ENCODE measurements at regions not wholly inside any gene's neighbourhood (a gene's known extent, or its start where the extent isn't known, plus 50 kb on each side); places are given as distances from the start of the nearest gene placed in this dataset.

- Histone ChIP-seq H3K4me1 (ENCODE audit: control insufficient read depth, insufficient read depth, low read length) (no peaks in the 10 kb centered on the region), H2AFZ (replicated peaks; ENCODE audit: low read length, poor library complexity) (no peak overlapping the region), H3K14ac (replicated peaks; ENCODE audit: low read depth, low read length) (no peak overlapping the region), H3K18ac (ENCODE audit: low read depth, low read length) (no peak overlapping the region), H3K56ac (ENCODE audit: extremely low read depth, insufficient read depth, low read length) (no peak overlapping the region), H4K8ac (ENCODE audit: low read depth in 2 of 2, low read length in 2 of 2) (no peak overlapping the region), H4K5ac (ENCODE audit: low read depth, low read length) (no peak overlapping the region), H2AK5ac (ENCODE audit: low read depth, low read length) (no peak overlapping the region), H3K4ac (ENCODE audit: low read depth, low read length) (no peak overlapping the region), H3K27ac (ENCODE audit: insufficient read depth, low read length) (no peak overlapping the region), H2AK9ac (replicated peaks; ENCODE audit: low read depth, low read length, poor library complexity) (no peak overlapping the region), H2BK20ac (ENCODE audit: low read depth, low read length) (no peak overlapping the region), H4K20me1 (ENCODE audit: insufficient read depth, low read length) (no peaks in the 10 kb centered on the region), H4K91ac (ENCODE audit: insufficient read depth, low read depth, low read length) (no peak overlapping the region), H3K27me3 (ENCODE audit: control insufficient read depth, insufficient read depth, low read length) (no peaks in the 10 kb centered on the region), H3K9ac (ENCODE audit: low read depth, low read length) (no peak overlapping the region), H3K9me3 (ENCODE audit: control insufficient read depth, insufficient read depth, low read length) (peaks cover 1% of the 10 kb centered on the region; the same call in 1 of the 2 replicates), H3K36me3 (ENCODE audit: control insufficient read depth, insufficient read depth, low read length) (no peaks in the 10 kb centered on the region), H3K9me1 (ENCODE audit: insufficient read depth, low read length) (no peaks in the 10 kb centered on the region), H3K4me3 (ENCODE audit: insufficient read depth, low read depth, low read length) (no peak overlapping the region), H2BK15ac (ENCODE audit: low read depth, low read length) (no peak overlapping the region), H3K23ac (ENCODE audit: low read depth, low read length) (no peak overlapping the region), H3K79me1 (ENCODE audit: low read depth in 1 of 2, low read length in 2 of 2) (no peaks in the 10 kb centered on the region), H2BK5ac (ENCODE audit: low read depth, low read length, poor library complexity, severe bottlenecking) (no peak overlapping the region), H2BK120ac (ENCODE audit: low read depth, low read length) (no peak overlapping the region), H3K4me2 (ENCODE audit: low read depth, low read length) (no peak overlapping the region)
- intact Hi-C loops (cut with micrococcal nuclease), result no loop called here
- DNase-seq (no peak), ATAC-seq (ENCODE audit: low read depth) (no peak)
- no peak for TF ChIP-seq NFE2L2 (IDR thresholded peaks at IDR 0.05; ENCODE audit: low read depth, low read length)
- WGBS, 2 experiments (ENCODE audit: extremely low coverage in 2 of 2, insufficient read length in 1 of 2), result no CpG with 5 or more reads among the region's 4 CpGs
- BruUV-seq (replicated peaks), result no TSS peak
- ChIA-PET POLR2A (ENCODE audit: unreplicated experiment) (no interaction called here), CTCF (no interaction called here)
- in situ Hi-C loops (cut with MboI; ENCODE audit: low sequenced_read_pairs), result no loop called here
- dilution Hi-C loops (cut with HindIII; ENCODE audit: low sequenced_read_pairs, unreplicated experiment), result no loop called here
These were observed 406.5 kb upstream of the CHORDC1 start for GRCh38 chr11:90629229-90629806.

Measured in IMR-90 (cell line).